Nephron (organoid): ENCODE measurements at regions not wholly inside any gene's neighbourhood (a gene's known extent, or its start where the extent isn't known, plus 50 kb on each side); places are given as distances from the start of the nearest gene placed in this dataset.

Experiments
- H3K27ac Mint-ChIP-seq, 3 experiments: 2 replicates each; pipeline ENCODE4 v1.8.0; 2020; ENCODE audit warnings: mixed read lengths in 3 of 3, mild to moderate bottlenecking in 2 of 3, moderate library complexity in 1 of 3
- H3K27me3 Mint-ChIP-seq: 2 replicates; pipeline ENCODE4 v1.8.0; 2021; ENCODE audit warnings: low read depth, mild to moderate bottlenecking, moderate library complexity, mixed read lengths
- H3K36me3 Mint-ChIP-seq: 2 replicates; pipeline ENCODE4 v1.8.0; 2020; ENCODE audit warnings: low read depth, mixed read lengths
- H3K4me1 Mint-ChIP-seq: 2 replicates; pipeline ENCODE4 v1.8.0; 2020; ENCODE audit warnings: mixed read lengths
- H3K4me3 Mint-ChIP-seq, 3 experiments: 2 replicates each; pipeline ENCODE4 v1.8.0; 2020; ENCODE audit warnings: mild to moderate bottlenecking in 3 of 3, mixed read lengths in 3 of 3, moderate library complexity in 2 of 3
- H3K9me3 Mint-ChIP-seq: 2 replicates; pipeline ENCODE4 v1.8.0; 2020; ENCODE audit warnings: mixed read lengths
- CTCF ChIP-seq, 3 experiments: fragments of 200-600 bp; sonication (generic); IDR thresholded peaks; one replicate each; pipeline ENCODE4 v1.5.0; 2021; ENCODE audit warnings: antibody characterized with exemption in 3 of 3; ENCODE audit not compliant: unreplicated experiment in 3 of 3

- no peaks in the 10 kb centered on the region for H3K27me3 Mint-ChIP-seq
- no peaks in the 10 kb centered on the region for H3K36me3 Mint-ChIP-seq
- no peak for TF ChIP-seq CTCF (IDR thresholded peaks at IDR 0.05; ENCODE audit: unreplicated experiment in 3 of 3)
- H3K27ac Mint-ChIP-seq, result no peak overlapping the region
- H3K4me1 Mint-ChIP-seq, result no peaks in the 10 kb centered on the region
- no peaks in the 10 kb centered on the region for H3K9me3 Mint-ChIP-seq
- no peak overlapping the region for H3K4me3 Mint-ChIP-seq
Observed at GRCh38 chr18:39380186-39380725, 1814.7 kb upstream of the CELF4 start.

- no peak overlapping the region for H3K27ac Mint-ChIP-seq
- no peak for TF ChIP-seq CTCF (IDR thresholded peaks at IDR 0.05; ENCODE audit: unreplicated experiment in 3 of 3)
- peaks cover 25% of the 10 kb centered on the region for H3K9me3 Mint-ChIP-seq
- no peaks in the 10 kb centered on the region for H3K4me1 Mint-ChIP-seq
- H3K36me3 Mint-ChIP-seq, result no peaks in the 10 kb centered on the region
- H3K27me3 Mint-ChIP-seq, result no peaks in the 10 kb centered on the region
- no peak overlapping the region for H3K4me3 Mint-ChIP-seq
Observed at GRCh38 chr18:39375066-39375465, 1809.5 kb upstream of the CELF4 start.

GRCh38 chr18:39371996-39372395, 1806.4 kb upstream of the CELF4 start:
- peaks cover 25% of the 10 kb centered on the region for H3K9me3 Mint-ChIP-seq
- no peaks in the 10 kb centered on the region for H3K4me1 Mint-ChIP-seq
- no peak overlapping the region for H3K4me3 Mint-ChIP-seq
- no peak for TF ChIP-seq CTCF (IDR thresholded peaks at IDR 0.05; ENCODE audit: unreplicated experiment in 3 of 3)
- no peaks in the 10 kb centered on the region for H3K27me3 Mint-ChIP-seq
- no peak overlapping the region for H3K27ac Mint-ChIP-seq
- H3K36me3 Mint-ChIP-seq, result no peaks in the 10 kb centered on the region

GRCh38 chr18:39366656-39367055, 1801.1 kb upstream of the CELF4 start:
- Mint-ChIP-seq H3K27ac (no peak overlapping the region), H3K27me3 (no peaks in the 10 kb centered on the region), H3K36me3 (no peaks in the 10 kb centered on the region), H3K9me3 (peaks cover 7% of the 10 kb centered on the region), H3K4me1 (no peaks in the 10 kb centered on the region), H3K4me3 (no peak overlapping the region)
- no peak for TF ChIP-seq CTCF (IDR thresholded peaks at IDR 0.05; ENCODE audit: unreplicated experiment in 3 of 3)

- no peaks in the 10 kb centered on the region for H3K27me3 Mint-ChIP-seq
- H3K36me3 Mint-ChIP-seq, result no peaks in the 10 kb centered on the region
- peaks cover 2% of the 10 kb centered on the region for H3K9me3 Mint-ChIP-seq
- no peaks in the 10 kb centered on the region for H3K4me1 Mint-ChIP-seq
- H3K4me3 Mint-ChIP-seq, result no peak overlapping the region
- H3K27ac Mint-ChIP-seq, result no peak overlapping the region
- no peak for TF ChIP-seq CTCF (IDR thresholded peaks at IDR 0.05; ENCODE audit: unreplicated experiment in 3 of 3)
Observed at GRCh38 chr18:39365836-39366485, 1800.4 kb upstream of the CELF4 start.

- Mint-ChIP-seq H3K27me3 (no peaks in the 10 kb centered on the region), H3K4me3 (no peak overlapping the region), H3K4me1 (no peaks in the 10 kb centered on the region), H3K9me3 (no peaks in the 10 kb centered on the region), H3K36me3 (no peaks in the 10 kb centered on the region), H3K27ac (no peak overlapping the region)
- no peak for TF ChIP-seq CTCF (IDR thresholded peaks at IDR 0.05; ENCODE audit: unreplicated experiment in 3 of 3)
Observed at GRCh38 chr18:39360072-39360471, 1794.5 kb upstream of the CELF4 start.
